GM13977 (cell line): ENCODE measurements at regions not wholly inside any gene's neighbourhood (a gene's known extent, or its start where the extent isn't known, plus 50 kb on each side); places are given as distances from the start of the nearest gene placed in this dataset.

Experiments
- DNase-seq: peaks from one replicate; pipeline ENCODE4 v3.0.0; 2012; ENCODE audit warnings: low spot score
- in situ Hi-C: fragments of 300-500 bp; cut with MboI; formaldehyde crosslinking; loops from one replicate; pipeline ENCODE4 v1.12.0; 2022; ENCODE audit warnings: low sequenced_read_pairs, low pct_unique_long_range_greater_than_20kb, mixed read lengths, inconsistent platforms; ENCODE audit not compliant: unreplicated experiment
- TF ChIP-seq, protein P1 (sequence below): IDR thresholded peaks from 2 replicates; pipeline ENCODE4 v1.5.1; 2012; ENCODE audit warnings: mild to moderate bottlenecking, control low read depth; ENCODE audit not compliant: insufficient read depth; ENCODE audit errors: extremely low read depth, missing control alignments

DNA sequence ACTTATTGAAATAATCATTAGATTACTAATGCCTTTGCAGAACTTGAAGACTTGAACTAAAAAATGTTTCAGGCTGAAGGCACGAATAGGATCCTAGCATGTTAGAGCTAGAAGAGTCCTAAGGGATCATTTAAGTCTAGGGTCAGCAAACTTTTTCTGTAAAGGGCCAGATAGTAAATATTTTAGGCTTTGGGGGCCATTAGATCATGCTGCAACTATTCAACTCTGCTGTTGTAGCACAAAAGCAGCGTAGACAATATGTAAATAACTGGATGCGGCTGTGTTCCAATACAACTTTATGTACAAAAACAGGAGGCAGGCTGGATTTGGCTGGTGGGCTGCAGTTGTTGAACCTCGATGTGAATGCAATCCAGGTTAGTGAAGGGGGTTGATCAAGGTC is 221.7 kb downstream of the ATP23 start:
- DNase-seq = no peak
- in situ Hi-C loops = no loop called here
- TF ChIP-seq, protein P1, sequence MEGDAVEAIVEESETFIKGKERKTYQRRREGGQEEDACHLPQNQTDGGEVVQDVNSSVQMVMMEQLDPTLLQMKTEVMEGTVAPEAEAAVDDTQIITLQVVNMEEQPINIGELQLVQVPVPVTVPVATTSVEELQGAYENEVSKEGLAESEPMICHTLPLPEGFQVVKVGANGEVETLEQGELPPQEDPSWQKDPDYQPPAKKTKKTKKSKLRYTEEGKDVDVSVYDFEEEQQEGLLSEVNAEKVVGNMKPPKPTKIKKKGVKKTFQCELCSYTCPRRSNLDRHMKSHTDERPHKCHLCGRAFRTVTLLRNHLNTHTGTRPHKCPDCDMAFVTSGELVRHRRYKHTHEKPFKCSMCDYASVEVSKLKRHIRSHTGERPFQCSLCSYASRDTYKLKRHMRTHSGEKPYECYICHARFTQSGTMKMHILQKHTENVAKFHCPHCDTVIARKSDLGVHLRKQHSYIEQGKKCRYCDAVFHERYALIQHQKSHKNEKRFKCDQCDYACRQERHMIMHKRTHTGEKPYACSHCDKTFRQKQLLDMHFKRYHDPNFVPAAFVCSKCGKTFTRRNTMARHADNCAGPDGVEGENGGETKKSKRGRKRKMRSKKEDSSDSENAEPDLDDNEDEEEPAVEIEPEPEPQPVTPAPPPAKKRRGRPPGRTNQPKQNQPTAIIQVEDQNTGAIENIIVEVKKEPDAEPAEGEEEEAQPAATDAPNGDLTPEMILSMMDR = no peak

DNA sequence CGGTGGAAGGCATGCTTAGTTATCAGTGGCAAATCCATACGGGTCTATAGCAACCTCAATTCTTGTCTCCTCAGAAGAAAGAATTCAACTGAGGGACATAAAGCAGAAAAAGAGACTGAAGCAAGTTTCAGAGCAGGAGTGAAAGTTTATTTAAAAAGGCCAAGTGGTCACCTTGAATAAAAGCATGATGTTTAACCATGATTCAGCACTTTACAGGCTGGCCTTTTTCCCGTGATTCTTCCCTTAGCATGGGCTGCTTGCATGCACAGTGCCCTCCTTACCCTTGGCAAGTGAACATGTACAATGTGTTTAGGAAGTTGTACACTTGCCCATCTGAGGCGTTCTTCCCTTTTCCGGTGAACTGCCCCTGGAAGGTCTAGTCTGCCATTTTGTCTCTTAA is 225.3 kb downstream of the ATP23 start:
- TF ChIP-seq, protein P1 = no peak
- in situ Hi-C loops = no loop called here
- no peak for DNase-seq

DNA sequence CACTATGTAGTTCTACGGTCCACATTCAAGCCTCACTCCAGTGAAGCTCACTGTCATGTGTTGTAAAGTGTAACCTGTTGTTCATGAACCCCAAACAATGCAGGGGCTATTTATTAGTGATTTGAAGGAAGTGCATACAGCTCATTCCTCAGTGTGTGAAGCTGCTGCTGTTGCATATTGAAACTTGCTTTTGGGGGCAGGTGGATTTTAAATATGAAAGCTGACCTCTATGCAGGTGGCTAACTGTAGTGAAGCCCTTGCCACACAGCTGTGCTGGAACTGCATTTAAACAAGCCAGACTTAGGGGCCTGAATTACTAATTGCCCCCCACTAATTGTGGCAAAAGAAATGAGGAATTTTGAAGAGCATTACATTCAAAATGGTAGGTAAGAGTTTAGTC is 226.3 kb downstream of the ATP23 start:
- TF ChIP-seq, protein P1 = no peak
- no peak for DNase-seq
- in situ Hi-C loops = no loop called here

DNA sequence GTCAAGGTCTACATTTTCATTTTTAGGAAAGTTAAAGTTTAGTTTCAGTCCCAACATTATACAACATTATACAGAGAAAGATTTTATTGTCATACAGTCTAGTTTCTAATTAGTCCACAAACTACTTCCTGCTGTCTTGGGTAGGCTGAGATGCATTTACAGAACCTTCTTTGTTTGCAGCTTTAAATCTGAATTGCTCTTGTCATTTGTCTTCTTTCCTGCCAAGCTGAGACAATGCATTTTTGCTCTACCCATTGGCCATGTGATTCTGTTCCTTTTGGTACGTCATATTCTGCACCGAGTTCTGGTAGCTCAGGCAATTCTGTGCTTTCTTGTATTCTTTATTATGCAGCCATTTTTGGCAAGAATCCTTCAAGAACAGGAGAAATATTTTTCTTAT is 228.5 kb downstream of the ATP23 start:
- in situ Hi-C loops = no loop called here
- TF ChIP-seq, protein P1 = no peak
- no peak for DNase-seq

DNA sequence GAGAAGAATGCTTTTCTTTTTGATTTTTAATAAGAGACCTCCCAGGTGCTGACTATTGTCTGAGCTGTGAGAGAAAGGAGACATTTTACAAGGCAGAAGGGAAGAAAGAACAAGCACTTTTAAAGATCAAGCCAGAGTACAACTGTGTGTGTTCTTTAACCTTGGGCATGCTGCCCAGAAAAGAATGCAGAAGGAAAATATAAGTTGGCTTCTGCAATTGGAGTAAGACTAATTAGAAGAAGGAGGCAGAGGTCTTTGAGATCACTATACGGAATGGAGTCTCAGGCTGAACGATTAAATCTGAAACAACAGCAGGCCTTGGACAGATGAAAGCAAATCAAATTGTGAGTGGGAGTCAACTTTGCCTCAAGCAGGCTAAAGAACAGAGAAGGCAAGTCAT is 230.5 kb downstream of the ATP23 start:
- in situ Hi-C loops = no loop called here
- TF ChIP-seq, protein P1 = no peak
- no peak for DNase-seq

DNA sequence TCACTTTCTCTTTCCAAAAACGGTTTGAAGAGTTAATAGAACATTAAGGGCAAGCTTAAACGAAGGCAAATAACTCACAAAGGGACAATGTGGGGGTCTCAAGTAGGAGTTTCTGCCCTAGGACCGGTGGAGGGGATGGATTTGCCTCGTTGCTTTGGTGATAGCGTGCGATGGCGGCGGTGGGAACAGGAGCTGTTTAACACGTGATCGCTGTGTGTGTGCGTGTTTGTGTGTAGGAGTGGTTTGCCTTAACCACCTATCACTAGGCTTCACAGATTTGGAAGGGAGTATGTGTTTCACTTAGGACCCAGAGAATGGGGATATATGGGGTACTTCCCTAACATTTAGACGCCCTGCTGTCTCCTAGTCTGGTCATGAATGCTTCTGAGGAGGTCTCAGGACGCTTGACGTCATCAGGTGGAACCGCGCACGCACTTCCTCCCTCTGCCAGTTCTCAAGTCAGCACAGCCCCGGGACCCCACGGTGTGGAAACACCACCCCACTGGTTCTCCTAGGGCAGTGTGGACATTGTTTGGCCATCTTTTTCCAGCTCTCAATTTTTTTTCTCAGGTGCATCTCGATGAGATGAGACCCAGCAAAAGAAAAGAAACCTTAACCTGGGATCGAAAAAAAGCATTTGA is 231.2 kb downstream of the ATP23 start:
- TF ChIP-seq, protein P1 = no peak
- in situ Hi-C loops = no loop called here
- DNase-seq = no peak
